ENCODE measurements at regions not wholly inside any gene's neighbourhood (a gene's known extent, or its start where the extent isn't known, plus 50 kb on each side); places are given as distances from the start of the nearest gene placed in this dataset.

DNA sequence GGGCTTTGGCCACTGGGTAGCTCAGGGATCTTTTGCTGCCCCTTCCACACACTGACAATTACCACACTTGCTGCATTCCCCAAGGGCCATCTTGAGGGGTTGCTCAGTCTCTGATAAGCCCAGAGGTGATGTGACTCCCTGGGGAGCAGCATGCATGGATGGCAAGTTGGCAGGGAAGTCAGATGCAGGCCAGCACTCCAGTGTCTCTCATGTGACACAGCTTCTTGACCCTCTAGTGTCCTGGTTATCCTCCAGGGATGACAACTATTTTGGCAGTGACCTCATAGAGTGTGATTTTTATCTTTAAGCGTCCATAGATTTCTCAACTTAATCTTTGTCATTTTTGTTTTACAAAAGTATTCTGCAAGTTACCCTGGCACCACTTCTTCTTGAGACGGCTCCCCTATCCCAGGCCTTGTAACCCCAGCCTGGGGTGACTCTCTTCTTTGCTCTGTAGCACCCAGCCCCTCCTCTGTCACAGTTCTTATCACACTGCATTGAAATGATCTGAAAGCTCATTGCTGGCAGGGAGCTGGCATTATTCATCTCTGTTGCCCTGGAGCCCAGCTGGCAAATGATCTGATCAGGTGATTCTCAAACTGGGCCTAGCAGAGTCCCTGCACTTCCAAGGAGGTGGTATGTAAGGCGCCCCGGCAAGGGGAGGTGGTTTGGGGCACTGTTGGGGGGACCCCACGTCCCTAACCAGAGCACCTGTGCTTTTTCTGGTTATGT lies 72.6 kb downstream of the TENT5C start:
- DNase-seq (ENCODE audit: low spot score in 2 of 2) = no peak
- Histone ChIP-seq H3K27me3 (ENCODE audit: low read depth) (no peaks in the 10 kb centered on the region), H3K9me3 (no peaks in the 10 kb centered on the region), H3K4me1 (no peaks in the 10 kb centered on the region), H3K4me3 (no peak overlapping the region), H3K36me3 (replicated peaks) (no peaks in the 10 kb centered on the region)
- in situ Hi-C loops (cut with MboI; ENCODE audit: low sequenced_read_pairs) = no loop called here

DNA sequence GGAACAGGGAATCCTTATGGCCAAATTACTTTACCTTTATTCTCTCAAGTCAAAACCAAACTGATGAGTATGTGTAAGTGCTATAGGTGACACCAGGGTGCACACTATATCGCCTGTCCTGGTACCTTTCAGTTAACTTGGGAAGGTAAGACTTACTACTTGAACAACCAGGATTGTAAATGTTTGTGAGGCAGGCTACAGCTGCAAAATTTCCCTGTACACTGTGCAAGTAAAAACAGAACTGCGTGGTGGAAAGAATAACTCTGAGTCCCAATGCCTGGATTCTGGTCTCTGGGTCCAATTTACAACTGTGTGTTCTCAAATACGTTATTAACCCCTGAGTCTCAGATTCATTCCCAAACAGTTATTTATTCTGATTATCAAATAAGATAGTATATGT lies 73.5 kb downstream of the TENT5C start:
- in situ Hi-C loops (cut with MboI; ENCODE audit: low sequenced_read_pairs) = no loop called here
- Histone ChIP-seq H3K4me3 (no peak overlapping the region), H3K36me3 (replicated peaks) (no peaks in the 10 kb centered on the region), H3K9me3 (no peaks in the 10 kb centered on the region), H3K4me1 (no peaks in the 10 kb centered on the region), H3K27me3 (ENCODE audit: low read depth) (no peaks in the 10 kb centered on the region)
- DNase-seq (ENCODE audit: low spot score in 2 of 2) = no peak

DNA sequence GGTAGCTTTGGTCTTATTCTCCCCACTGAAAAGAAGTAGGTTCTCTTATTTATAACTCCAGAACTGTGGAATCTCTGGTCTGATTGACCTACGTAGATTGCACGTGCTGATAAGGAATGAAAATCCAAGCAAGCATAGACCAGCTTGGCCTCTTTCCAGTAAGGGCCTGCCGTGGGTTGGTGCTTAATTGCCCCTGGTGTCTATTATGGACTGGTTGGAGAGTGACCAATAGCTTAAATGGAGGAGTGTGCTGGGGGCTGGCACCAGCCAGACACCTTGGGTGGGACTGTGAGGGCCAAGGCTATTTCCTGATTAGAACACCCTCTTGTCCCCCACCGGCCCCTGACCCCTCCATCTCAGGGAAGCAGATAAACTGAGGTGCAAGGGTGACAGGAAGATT lies 74.0 kb downstream of the TENT5C start:
- H3K9me3 ChIP-seq = no peaks in the 10 kb centered on the region
- no peak for DNase-seq (ENCODE audit: low spot score in 2 of 2)
- no peaks in the 10 kb centered on the region for H3K27me3 ChIP-seq (ENCODE audit: low read depth)
- in situ Hi-C loops (cut with MboI; ENCODE audit: low sequenced_read_pairs) = no loop called here
- no peak overlapping the region for H3K4me3 ChIP-seq
- H3K36me3 ChIP-seq (replicated peaks) = no peaks in the 10 kb centered on the region
- no peaks in the 10 kb centered on the region for H3K4me1 ChIP-seq

DNA sequence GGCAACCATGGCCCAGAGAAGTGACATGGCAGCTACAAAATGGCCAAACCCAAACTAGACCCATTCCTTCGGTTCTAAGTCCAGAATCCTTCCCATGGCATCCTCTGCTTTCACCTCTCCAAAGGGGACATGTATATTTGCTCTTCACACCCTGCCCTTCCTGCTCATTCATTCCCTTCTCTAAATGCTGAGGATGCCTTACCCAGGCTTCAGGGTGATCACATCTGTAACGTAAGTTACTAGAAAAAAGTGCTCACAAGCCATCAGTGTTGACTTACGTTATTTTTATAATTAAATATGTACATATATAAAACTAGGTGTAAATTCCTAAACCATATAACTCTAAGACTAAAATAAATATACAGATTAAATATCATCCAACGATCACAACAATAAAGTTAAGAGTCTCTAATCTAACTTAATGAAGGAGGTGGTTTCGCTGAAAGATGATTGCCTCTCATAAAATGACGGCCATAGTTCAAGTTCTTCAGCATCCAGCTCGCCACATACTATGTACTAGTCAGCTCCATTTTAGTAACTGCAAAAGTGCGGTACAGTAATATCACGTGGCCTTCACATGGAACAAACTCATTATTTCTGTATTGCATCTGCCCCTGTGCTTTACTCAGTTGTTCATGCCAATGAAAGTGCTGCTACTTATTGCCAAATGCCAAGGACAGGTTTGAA lies 74.6 kb downstream of the TENT5C start:
- in situ Hi-C loops (cut with MboI; ENCODE audit: low sequenced_read_pairs) = no loop called here
- Histone ChIP-seq H3K36me3 (replicated peaks) (no peaks in the 10 kb centered on the region), H3K9me3 (no peaks in the 10 kb centered on the region), H3K4me1 (no peaks in the 10 kb centered on the region), H3K27me3 (ENCODE audit: low read depth) (no peaks in the 10 kb centered on the region), H3K4me3 (no peak overlapping the region)
- no peak for DNase-seq (ENCODE audit: low spot score in 2 of 2)

DNA sequence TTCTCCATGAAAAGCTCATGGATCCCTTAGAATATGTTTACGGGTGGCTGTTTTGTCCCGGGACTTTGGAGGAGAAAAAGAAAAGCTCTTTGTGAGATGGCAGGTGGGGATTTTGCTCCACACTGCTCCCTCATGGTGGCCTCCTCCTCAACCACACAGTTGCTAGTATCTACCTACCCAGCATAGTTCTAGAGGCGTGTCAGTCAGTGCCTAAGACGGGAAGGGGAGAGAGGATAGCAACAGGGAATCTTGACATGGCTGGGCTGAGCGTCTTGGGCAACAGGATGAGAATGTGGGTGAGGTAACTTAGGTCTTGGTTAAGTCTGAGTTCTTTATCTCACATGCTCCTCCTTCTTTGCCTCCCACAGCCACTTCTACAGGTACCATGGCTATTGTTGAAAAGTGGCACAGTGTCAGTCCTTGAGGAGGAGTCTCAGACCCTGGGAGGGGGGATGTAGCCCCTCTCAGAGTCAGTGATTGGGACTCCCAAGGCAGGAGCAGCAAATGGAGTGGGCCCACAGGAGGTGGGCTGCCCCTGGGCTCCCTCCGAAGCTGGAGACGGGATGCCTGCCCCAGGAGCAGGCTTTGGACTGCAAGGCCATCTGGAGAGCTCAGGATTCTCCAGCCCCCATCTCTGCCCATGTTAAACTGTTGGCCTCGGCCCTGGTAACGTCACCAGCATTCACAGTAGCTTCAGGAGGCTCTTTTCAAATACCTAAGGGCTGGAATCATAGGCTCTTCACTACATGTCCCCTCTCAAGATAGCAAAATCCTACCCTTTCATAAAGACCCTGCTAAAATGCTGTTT lies 75.4 kb downstream of the TENT5C start:
- no peaks in the 10 kb centered on the region for H3K4me1 ChIP-seq
- H3K36me3 ChIP-seq (replicated peaks) = no peaks in the 10 kb centered on the region
- in situ Hi-C loops (cut with MboI; ENCODE audit: low sequenced_read_pairs) = no loop called here
- no peaks in the 10 kb centered on the region for H3K9me3 ChIP-seq
- H3K4me3 ChIP-seq = no peak overlapping the region
- no peak for DNase-seq (ENCODE audit: low spot score in 2 of 2)
- no peaks in the 10 kb centered on the region for H3K27me3 ChIP-seq (ENCODE audit: low read depth)

DNA sequence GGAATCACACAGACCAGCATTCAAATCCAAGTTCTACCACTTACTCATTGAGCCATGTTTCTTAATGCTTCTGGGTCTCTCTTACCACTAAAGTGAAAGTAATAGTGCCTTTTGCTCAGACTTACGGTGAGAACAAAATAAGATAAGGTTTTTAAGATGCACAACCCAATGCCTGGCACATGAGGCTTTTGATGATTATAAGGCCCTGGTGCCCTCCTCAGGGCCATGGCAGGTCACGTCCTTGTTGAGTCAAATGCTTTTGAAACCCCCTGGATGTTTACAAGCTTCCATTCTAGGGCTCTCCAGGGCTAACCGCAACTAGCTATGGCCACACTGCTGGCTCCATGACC lies 76.0 kb downstream of the TENT5C start:
- Histone ChIP-seq H3K4me3 (no peak overlapping the region), H3K9me3 (no peaks in the 10 kb centered on the region), H3K27me3 (ENCODE audit: low read depth) (no peaks in the 10 kb centered on the region), H3K4me1 (no peaks in the 10 kb centered on the region), H3K36me3 (replicated peaks) (no peaks in the 10 kb centered on the region)
- no peak for DNase-seq (ENCODE audit: low spot score in 2 of 2)
- in situ Hi-C loops (cut with MboI; ENCODE audit: low sequenced_read_pairs) = no loop called here

DNA sequence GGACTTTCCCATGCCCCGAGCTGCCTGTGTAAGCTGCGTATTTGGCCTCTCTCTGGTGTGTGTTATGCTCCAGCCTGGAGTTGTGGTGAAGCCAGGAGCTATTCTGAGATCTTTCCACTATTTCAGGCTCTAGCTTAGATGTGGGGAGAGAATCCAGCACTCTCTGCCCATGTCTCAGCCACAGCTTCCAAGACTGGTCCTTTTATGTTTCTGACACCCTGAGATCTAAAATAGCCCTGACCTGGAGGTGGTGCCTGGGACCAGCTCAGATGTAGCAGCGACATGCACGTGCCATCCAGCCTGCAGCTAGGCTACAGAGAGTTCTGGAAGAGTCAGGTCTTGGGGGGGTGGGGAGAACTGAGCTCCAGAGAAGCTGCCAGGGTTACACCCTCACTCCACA lies 76.5 kb downstream of the TENT5C start:
- H3K9me3 ChIP-seq = no peaks in the 10 kb centered on the region
- no peak overlapping the region for H3K4me3 ChIP-seq
- in situ Hi-C loops (cut with MboI; ENCODE audit: low sequenced_read_pairs) = no loop called here
- no peaks in the 10 kb centered on the region for H3K36me3 ChIP-seq (replicated peaks)
- DNase-seq (ENCODE audit: low spot score in 2 of 2) = no peak
- H3K4me1 ChIP-seq = no peaks in the 10 kb centered on the region
- H3K27me3 ChIP-seq (ENCODE audit: low read depth) = no peaks in the 10 kb centered on the region

DNA sequence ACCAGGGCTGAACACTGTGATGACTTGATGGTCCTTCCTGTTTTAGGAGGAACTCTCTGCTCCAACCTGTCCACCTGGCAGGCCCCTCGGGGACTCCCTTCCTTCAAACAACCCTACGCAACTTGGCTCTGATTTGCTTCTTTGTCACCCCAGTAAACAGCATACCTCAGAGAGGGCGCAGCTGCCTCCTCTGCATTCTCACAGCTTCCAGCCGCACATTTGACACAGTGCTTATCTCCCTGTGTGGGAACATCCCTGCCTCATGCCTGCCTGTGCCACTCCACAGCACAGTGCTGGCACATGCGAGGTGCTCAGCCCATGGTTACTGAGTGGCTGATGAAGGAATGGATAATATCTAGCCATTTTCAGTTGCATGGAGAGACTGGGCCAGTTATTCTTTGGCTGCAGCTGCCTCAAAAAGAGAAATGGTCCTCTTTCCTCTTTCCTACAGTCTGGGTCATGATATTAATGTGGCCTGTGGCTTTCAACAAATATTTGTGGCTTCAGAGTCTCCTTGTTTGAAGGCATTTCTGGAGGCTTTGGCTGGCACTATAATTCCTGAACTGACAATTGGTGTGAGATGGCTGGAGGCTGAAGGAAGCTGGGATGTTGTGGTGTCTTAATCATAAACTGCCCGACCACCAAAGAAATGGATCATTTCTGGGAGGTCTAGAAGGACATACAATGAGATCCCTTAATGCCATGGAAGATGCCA lies 77.9 kb downstream of the TENT5C start:
- H3K4me3 ChIP-seq = no peak overlapping the region
- in situ Hi-C loops (cut with MboI; ENCODE audit: low sequenced_read_pairs) = no loop called here
- no peaks in the 10 kb centered on the region for H3K36me3 ChIP-seq (replicated peaks)
- H3K27me3 ChIP-seq (ENCODE audit: low read depth) = no peaks in the 10 kb centered on the region
- H3K4me1 ChIP-seq = no peaks in the 10 kb centered on the region
- no peaks in the 10 kb centered on the region for H3K9me3 ChIP-seq
- DNase-seq (ENCODE audit: low spot score in 2 of 2) = no peak

DNA sequence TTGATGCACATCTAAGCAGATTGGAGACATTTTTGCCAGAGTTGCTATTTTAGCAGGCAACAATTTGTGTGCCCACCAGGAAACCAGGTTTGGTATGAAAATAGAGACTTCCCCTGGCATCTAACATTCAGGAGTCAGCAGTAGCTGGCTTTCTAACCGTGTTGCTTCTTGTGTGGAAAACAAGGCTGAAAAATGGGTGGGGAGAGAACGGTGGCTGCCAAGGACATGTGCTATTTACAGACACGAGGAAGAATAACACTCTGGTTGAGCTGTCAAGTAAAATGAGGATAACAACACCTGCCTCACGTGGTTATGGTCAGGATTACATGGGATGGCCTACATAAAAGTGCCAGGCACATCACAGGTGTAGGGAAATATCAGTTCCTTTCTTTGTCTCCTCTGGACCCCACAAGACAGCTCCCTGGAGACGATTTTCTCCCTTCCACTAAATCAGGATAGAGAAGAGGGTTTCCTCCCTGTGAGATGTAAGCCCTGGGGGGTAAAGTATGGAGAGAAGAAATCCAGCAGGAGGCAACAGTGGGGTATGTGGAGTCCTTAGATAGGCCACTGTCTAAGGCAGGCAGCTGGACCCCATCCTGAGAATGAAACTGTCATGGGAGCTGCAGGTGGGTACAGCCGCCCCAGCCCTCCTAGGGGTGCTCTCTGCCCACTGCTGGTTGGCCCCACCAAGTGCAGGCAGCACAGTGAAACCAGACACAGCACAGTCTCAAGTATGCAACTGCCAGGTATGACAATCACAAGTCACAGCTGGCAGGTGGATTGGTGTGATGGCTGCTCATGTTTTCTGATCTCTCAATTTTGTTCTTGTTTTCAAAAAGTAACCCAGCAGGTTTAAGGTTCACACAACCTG lies 80.3 kb downstream of the TENT5C start:
- Histone ChIP-seq H3K9me3 (no peaks in the 10 kb centered on the region), H3K4me1 (no peaks in the 10 kb centered on the region), H3K4me3 (no peak overlapping the region), H3K36me3 (replicated peaks) (no peaks in the 10 kb centered on the region), H3K27me3 (ENCODE audit: low read depth) (peaks cover 16% of the 10 kb centered on the region)
- no peak for DNase-seq (ENCODE audit: low spot score in 2 of 2)
- in situ Hi-C loops (cut with MboI; ENCODE audit: low sequenced_read_pairs) = no loop called here

DNA sequence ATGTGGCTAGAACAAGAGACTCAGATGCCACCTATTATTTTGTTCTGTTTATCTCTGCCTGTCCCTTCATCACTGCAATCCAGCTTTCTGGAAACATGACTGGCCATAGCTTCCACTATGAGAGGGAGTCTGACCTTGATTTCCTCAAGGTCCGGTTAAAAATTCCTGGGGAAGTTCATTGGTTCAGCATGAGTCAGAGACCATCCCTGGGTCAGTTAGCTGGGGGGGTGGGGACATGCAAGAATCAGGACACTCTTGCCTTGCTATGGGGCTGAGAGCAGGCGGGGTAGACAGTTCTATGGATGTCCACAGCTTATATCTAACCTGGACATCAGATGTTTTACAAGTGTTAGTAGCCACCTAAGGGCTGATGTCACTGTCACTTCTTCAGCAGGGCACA lies 81.1 kb downstream of the TENT5C start:
- Histone ChIP-seq H3K36me3 (replicated peaks) (no peaks in the 10 kb centered on the region), H3K4me3 (no peak overlapping the region), H3K27me3 (ENCODE audit: low read depth) (peaks cover 19% of the 10 kb centered on the region), H3K4me1 (no peaks in the 10 kb centered on the region), H3K9me3 (no peaks in the 10 kb centered on the region)
- no peak for DNase-seq (ENCODE audit: low spot score in 2 of 2)
- in situ Hi-C loops (cut with MboI; ENCODE audit: low sequenced_read_pairs) = no loop called here

DNA sequence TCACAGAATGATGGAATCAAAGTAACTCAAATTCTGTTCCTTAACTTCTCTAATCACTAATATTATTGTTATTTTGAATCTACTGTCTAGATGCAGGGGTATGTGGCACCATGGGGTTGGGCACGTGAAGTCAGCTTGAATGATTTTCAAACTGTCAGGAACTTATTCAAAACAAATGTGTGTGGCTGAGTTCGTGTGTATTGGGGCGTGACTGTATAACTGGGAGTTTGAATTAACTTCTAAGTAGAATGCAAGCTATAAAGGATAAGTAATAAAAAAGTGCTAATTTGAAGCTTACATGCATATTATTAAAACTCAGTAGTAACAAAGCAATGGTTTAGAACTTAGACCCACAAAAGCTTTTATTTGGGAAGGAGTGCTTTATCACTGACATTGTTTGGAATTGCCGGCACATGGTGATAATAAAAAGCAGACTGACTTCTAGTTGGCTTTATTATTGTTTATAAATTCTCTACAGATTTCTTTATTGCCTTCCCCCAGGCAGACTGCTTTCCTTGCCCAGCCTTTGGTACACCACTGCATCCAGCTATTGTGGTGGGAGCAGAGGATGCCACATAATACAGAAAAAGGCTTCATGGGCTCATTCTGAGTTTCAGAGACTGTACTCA lies 84.3 kb downstream of the TENT5C start:
- in situ Hi-C loops (cut with MboI; ENCODE audit: low sequenced_read_pairs) = no loop called here
- no peak for DNase-seq (ENCODE audit: low spot score in 2 of 2)
- no peaks in the 10 kb centered on the region for H3K4me1 ChIP-seq
- peaks cover 19% of the 10 kb centered on the region for H3K27me3 ChIP-seq (ENCODE audit: low read depth)
- H3K4me3 ChIP-seq = no peak overlapping the region
- no peaks in the 10 kb centered on the region for H3K9me3 ChIP-seq
- no peaks in the 10 kb centered on the region for H3K36me3 ChIP-seq (replicated peaks)

DNA sequence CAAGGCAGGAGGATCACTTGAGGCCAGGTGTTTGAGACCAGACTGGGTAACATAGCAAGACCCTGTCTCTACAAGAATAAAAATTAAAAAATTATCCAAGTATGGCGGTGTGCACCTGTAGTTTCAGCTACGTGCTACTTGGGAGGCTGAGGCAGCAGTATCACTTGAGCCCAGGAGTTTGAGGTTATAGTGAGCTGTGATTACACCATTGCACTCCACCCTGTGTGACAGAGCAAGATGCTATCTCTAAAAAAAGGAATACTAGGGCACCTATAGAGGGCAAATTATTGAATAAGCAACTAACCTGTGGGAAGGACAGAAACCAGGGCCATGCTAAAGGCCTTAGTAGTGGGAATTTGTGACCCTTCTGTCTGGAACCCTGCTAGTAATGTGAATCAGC lies 86.1 kb downstream of the TENT5C start:
- Histone ChIP-seq H3K4me3 (no peak overlapping the region), H3K27me3 (ENCODE audit: low read depth) (peaks cover 19% of the 10 kb centered on the region), H3K36me3 (replicated peaks) (no peaks in the 10 kb centered on the region), H3K4me1 (no peaks in the 10 kb centered on the region), H3K9me3 (no peaks in the 10 kb centered on the region)
- no peak for DNase-seq (ENCODE audit: low spot score in 2 of 2)
- in situ Hi-C loops (cut with MboI; ENCODE audit: low sequenced_read_pairs) = no loop called here

DNA sequence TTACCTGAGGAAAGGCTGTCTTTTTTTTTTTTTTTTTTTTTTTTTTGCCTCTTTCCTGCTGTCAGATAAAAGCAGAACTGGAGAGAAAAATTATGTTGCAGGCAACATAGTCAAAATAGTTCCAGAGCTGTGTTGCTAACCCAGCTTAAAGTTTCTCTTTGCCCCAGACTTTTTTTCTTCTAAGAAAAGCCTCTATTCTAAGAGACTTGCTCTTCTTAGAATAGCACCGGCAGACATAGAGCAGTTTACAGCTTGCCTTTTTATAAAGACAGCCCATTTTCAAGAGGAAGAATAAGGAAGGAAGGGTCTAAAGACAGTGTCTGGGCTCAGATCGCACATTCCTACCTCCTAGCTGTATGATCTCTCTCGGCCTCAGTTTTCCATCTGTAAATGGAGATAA lies 88.7 kb downstream of the TENT5C start:
- Histone ChIP-seq H3K4me1 (no peaks in the 10 kb centered on the region), H3K27me3 (ENCODE audit: low read depth) (peaks cover 18% of the 10 kb centered on the region), H3K9me3 (no peaks in the 10 kb centered on the region), H3K36me3 (replicated peaks) (no peaks in the 10 kb centered on the region), H3K4me3 (no peak overlapping the region)
- no peak for DNase-seq (ENCODE audit: low spot score in 2 of 2)
- in situ Hi-C loops (cut with MboI; ENCODE audit: low sequenced_read_pairs) = no loop called here
